Suprapubic skin (tissue), 4 donors: ENCODE measurements at regions not wholly inside any gene's neighbourhood (a gene's known extent, or its start where the extent isn't known, plus 50 kb on each side); places are given as distances from the start of the nearest gene placed in this dataset.

Experiments
- DNase-seq, 2 donors: peaks; one replicate each; pipeline ENCODE4 v3.0.0-alpha.2; 2019; ENCODE audit warnings: low spot score in 2 of 2
- H3K27ac ChIP-seq: fragments of 200-600 bp; sonication (generic); one replicate; pipeline ENCODE4 v1.5.1; 2019
- H3K27me3 ChIP-seq: fragments of 200-600 bp; sonication (generic); one replicate; pipeline ENCODE4 v1.5.1; 2019
- H3K36me3 ChIP-seq: fragments of 200-600 bp; sonication (generic); one replicate; pipeline ENCODE4 v1.5.1; 2019
- H3K4me1 ChIP-seq: fragments of 200-600 bp; sonication (generic); one replicate; pipeline ENCODE4 v1.5.1; 2019
- H3K4me3 ChIP-seq: fragments of 200-600 bp; sonication (generic); one replicate; pipeline ENCODE4 v1.5.1; 2019; ENCODE audit warnings: mild to moderate bottlenecking
- H3K9me3 ChIP-seq: fragments of 200-600 bp; sonication (generic); one replicate; pipeline ENCODE4 v1.5.1; 2019
- CTCF ChIP-seq, 2 donors: fragments of 200-600 bp in 1 of 2; fragments of 450-650 bp in 1 of 2; sonication (generic) in 1 of 2; IDR thresholded peaks; one replicate each; pipeline ENCODE4 v1.5.1; 2016 to 2019; ENCODE audit warnings: antibody characterized with exemption in 2 of 2, mild to moderate bottlenecking in 1 of 2, moderate library complexity in 1 of 2
- EP300 ChIP-seq: sonication (generic); formaldehyde crosslinking; IDR thresholded peaks from one replicate; pipeline ENCODE4 v1.6.1; 2017; ENCODE audit warnings: antibody characterized with exemption
- POLR2A ChIP-seq, 2 donors: fragments of 450-650 bp; IDR thresholded peaks; one replicate each; pipeline ENCODE4 v1.6.1; 2017; ENCODE audit warnings: antibody characterized with exemption in 2 of 2, mild to moderate bottlenecking in 2 of 2, moderate library complexity in 2 of 2
- POLR2AphosphoS5 ChIP-seq, 3 donors: sonication (generic); formaldehyde crosslinking; IDR thresholded peaks; one replicate each; pipeline ENCODE4 v1.6.1; 2017; ENCODE audit warnings: antibody characterized with exemption in 3 of 3
- WGBS: methylation state at CpG from one replicate; pipeline ENCODE4 v1.1.5; 2018; 5-methylcytosine and 5-hydroxymethylcytosine counted together

- 77% methylated on average over 5 of the region's 5 CpGs for WGBS
- Histone ChIP-seq H3K4me3 (no peak overlapping the region), H3K9me3 (no peaks in the 10 kb centered on the region), H3K27me3 (peaks cover 29% of the 10 kb centered on the region), H3K36me3 (no peaks in the 10 kb centered on the region), H3K4me1 (no peaks in the 10 kb centered on the region), H3K27ac (no peak overlapping the region)
- DNase-seq, result no peak
- no peak for TF ChIP-seq POLR2AphosphoS5 (IDR thresholded peaks at IDR 0.05)
- no peak for TF ChIP-seq EP300
- no peak for TF ChIP-seq CTCF (IDR thresholded peaks at IDR 0.05)
- no peak for TF ChIP-seq POLR2A (IDR thresholded peaks at IDR 0.05)
Measured at GRCh38 chr2:129800686-129801085, 178.8 kb upstream of the RAB6C start.

- H3K36me3 ChIP-seq, result no peaks in the 10 kb centered on the region
- 66% methylated on average over 1 of the region's 1 CpG for WGBS
- TF ChIP-seq POLR2AphosphoS5 (IDR thresholded peaks at IDR 0.05), result no peak
- no peak for TF ChIP-seq CTCF (IDR thresholded peaks at IDR 0.05)
- TF ChIP-seq EP300, result no peak
- H3K4me1 ChIP-seq, result no peaks in the 10 kb centered on the region
- no peak overlapping the region for H3K4me3 ChIP-seq
- H3K27me3 ChIP-seq, result peaks cover 24% of the 10 kb centered on the region
- no peaks in the 10 kb centered on the region for H3K9me3 ChIP-seq
- no peak for DNase-seq
- no peak overlapping the region for H3K27ac ChIP-seq
Measured at GRCh38 chr2:129801575-129801974, 177.9 kb upstream of the RAB6C start.

GRCh38 chr2:129802290-129802689 is 177.2 kb upstream of the RAB6C start:
- WGBS, result 81% methylated on average over 5 of the region's 5 CpGs
- Histone ChIP-seq H3K9me3 (no peaks in the 10 kb centered on the region), H3K4me1 (no peaks in the 10 kb centered on the region), H3K4me3 (no peak overlapping the region), H3K27me3 (peaks cover 24% of the 10 kb centered on the region), H3K27ac (no peak overlapping the region), H3K36me3 (no peaks in the 10 kb centered on the region)
- TF ChIP-seq CTCF (IDR thresholded peaks at IDR 0.05) (no peak), POLR2AphosphoS5 (IDR thresholded peaks at IDR 0.05) (no peak), POLR2A (IDR thresholded peaks at IDR 0.05) (no peak), EP300 (no peak)
- no peak for DNase-seq

- H3K27me3 ChIP-seq, result peaks cover 24% of the 10 kb centered on the region
- H3K4me1 ChIP-seq, result no peaks in the 10 kb centered on the region
- no peaks in the 10 kb centered on the region for H3K36me3 ChIP-seq
- TF ChIP-seq EP300, result no peak
- no peak for TF ChIP-seq POLR2A (IDR thresholded peaks at IDR 0.05)
- TF ChIP-seq POLR2AphosphoS5 (IDR thresholded peaks at IDR 0.05), result no peak
- TF ChIP-seq CTCF (IDR thresholded peaks at IDR 0.05), result no peak
- no peaks in the 10 kb centered on the region for H3K9me3 ChIP-seq
- WGBS, result 82% methylated on average over 1 of the region's 1 CpG
- H3K4me3 ChIP-seq, result no peak overlapping the region
- DNase-seq, result no peak
- no peak overlapping the region for H3K27ac ChIP-seq
Measured at GRCh38 chr2:129803032-129803431, 176.4 kb upstream of the RAB6C start.

GRCh38 chr2:129803871-129804270 is 175.6 kb upstream of the RAB6C start:
- no peaks in the 10 kb centered on the region for H3K9me3 ChIP-seq
- WGBS, result 73% methylated on average over 3 of the region's 3 CpGs

More at GRCh38 chr2:129803871-129804270, 175.6 kb upstream of the RAB6C start:
- no peak overlapping the region for H3K27ac ChIP-seq
- TF ChIP-seq POLR2AphosphoS5 (IDR thresholded peaks at IDR 0.05) (no peak), EP300 (no peak), POLR2A (IDR thresholded peaks at IDR 0.05) (no peak), CTCF (IDR thresholded peaks at IDR 0.05) (no peak)
- no peaks in the 10 kb centered on the region for H3K4me1 ChIP-seq
- no peak for DNase-seq
- peaks cover 20% of the 10 kb centered on the region for H3K27me3 ChIP-seq
- H3K4me3 ChIP-seq, result no peak overlapping the region
- no peaks in the 10 kb centered on the region for H3K36me3 ChIP-seq
